Pancreas (tissue), 10 donors: ENCODE measurements at regions not wholly inside any gene's neighbourhood (a gene's known extent, or its start where the extent isn't known, plus 50 kb on each side); places are given as distances from the start of the nearest gene placed in this dataset.
"Not testable (repeated sequence)": the region's sequence is repeated elsewhere in the genome, so short reads cannot be mapped to it uniquely, and the experiment has no call there.

Experiments used
- ATAC-seq, 4 donors: fragments of 200-7000 bp; cut with Tn5 transposase; one replicate each; pipeline versions ENCODE4 v1.8.0 to v1.9.1; 2020; ENCODE audit warnings: mild to moderate bottlenecking in 4 of 4, moderate library complexity in 4 of 4
- DNase-seq, 6 donors: peaks; one replicate each; pipeline ENCODE4 v3.0.0-alpha.2; 2020
- FAIRE-seq: peaks from 2 replicates; lab custom pipeline; 2012; peaks lifted over from hg19 to GRCh38; lab: Jason Lieb, UNC
- H3K27ac ChIP-seq, 4 donors: fragments of 200-600 bp; sonication (generic); 1 replicate in 3 of 4; 2 replicates in 1 of 4; pipeline versions ENCODE4 v1.5.0 to v1.8.0; 2020
- H3K27me3 ChIP-seq, 4 donors: fragments of 200-600 bp; one replicate each; pipeline ENCODE4 v1.8.0; 2021
- H3K36me3 ChIP-seq, 3 donors: fragments of 200-600 bp; sonication (generic) in 1 of 3; one replicate each; pipeline versions ENCODE4 v1.5.0 to v1.8.0; 2020 to 2021
- H3K4me1 ChIP-seq, 3 donors: fragments of 200-600 bp; one replicate each; pipeline ENCODE4 v1.8.0; 2021
- H3K4me3 ChIP-seq, 4 donors: fragments of 200-600 bp; sonication (generic) in 2 of 4; one replicate each; pipeline versions ENCODE4 v1.5.0 to v1.8.0; 2020 to 2021
- H3K9me3 ChIP-seq, 4 donors: fragments of 200-600 bp; one replicate each; pipeline ENCODE4 v1.8.0; 2021
- CTCF ChIP-seq, 4 donors: fragments of 200-600 bp; sonication (generic) in 3 of 4; IDR thresholded peaks; one replicate each; pipeline versions ENCODE4 v1.5.0 to v1.8.0; 2021; ENCODE audit warnings: antibody characterized with exemption in 4 of 4
- WGBS, 2 donors: extraction: QIAGEN DNeasy Blood & Tissue Kit; methylation state at CpG; one replicate each; pipeline ENCODE4 v1.1.7; 2013; 5-methylcytosine and 5-hydroxymethylcytosine counted together
- intact Hi-C, 3 donors: fragments of 100-400 bp; cut with DNase I; formaldehyde crosslinking; loops; one replicate each; pipeline versions ENCODE4 v1.11.1 to v1.14.2; 2022
- donor health status: healthy with polysubstance abuse.
- donor health status: DM: no; HTN: no; CAD: no; lungs with moderate emphysema.
- donor health status: DM: no; HTN: no; CAD: no.
- donor health status: control.
- donor health status: control.
- donor health status: Bipolar disorder and iron deficiency.
- donor health status: DM: yes; HTN: yes; CAD: no.
- donor health status: DM: no; HTN: no; CAD: no.
- donor health status: DM: no; HTN: no; CAD: no.
- donor health status: DM: yes; HTN: yes; CAD: no.

GRCh38 chr11:134858783-134859480, 446.9 kb upstream of the B3GAT1 start:
- no peak for DNase-seq
- intact Hi-C loops = no loop called here
- no peak for TF ChIP-seq CTCF (IDR thresholded peaks at IDR 0.05)
- ATAC-seq = no peak
- H3K4me1 ChIP-seq = no peaks in the 10 kb centered on the region
- H3K9me3 ChIP-seq = no peaks in the 10 kb centered on the region
- H3K36me3 ChIP-seq = no peaks in the 10 kb centered on the region
- whole genome bisulfite sequencing, 2 donors = 65 to 68% methylated on average over 8 of the region's 8 CpGs
- no peak for FAIRE-seq
- H3K4me3 ChIP-seq = no peak overlapping the region
- peaks cover 0 to 11% (median 3%) of the 10 kb centered on the region in 4 donors for H3K27me3 ChIP-seq
- no peak overlapping the region for H3K27ac ChIP-seq

- H3K36me3 ChIP-seq = no peaks in the 10 kb centered on the region
- H3K27ac ChIP-seq = no peak overlapping the region
- no peak overlapping the region for H3K4me3 ChIP-seq
- FAIRE-seq (no peak), DNase-seq (no peak), ATAC-seq (no peak)
- H3K27me3 ChIP-seq = peaks cover 0 to 7% (median 3%) of the 10 kb centered on the region in 4 donors
- WGBS, 2 donors = 74 to 85% methylated on average over 4 of the region's 4 CpGs
- H3K4me1 ChIP-seq = no peaks in the 10 kb centered on the region
- intact Hi-C loops = no loop called here
- H3K9me3 ChIP-seq = no peaks in the 10 kb centered on the region
- TF ChIP-seq CTCF (IDR thresholded peaks at IDR 0.05) = no peak
Observed at GRCh38 chr11:134857035-134857434, 445.0 kb upstream of the B3GAT1 start.

- TF ChIP-seq CTCF (IDR thresholded peaks at IDR 0.05) = no peak
- DNase-seq = no peak
- Histone ChIP-seq H3K4me1 (no peaks in the 10 kb centered on the region), H3K27ac (no peak overlapping the region), H3K9me3 (no peaks in the 10 kb centered on the region), H3K36me3 (no peaks in the 10 kb centered on the region), H3K4me3 (no peak overlapping the region), H3K27me3 (peaks cover 0 to 7% (median under 1%) of the 10 kb centered on the region in 4 donors)
- FAIRE-seq = no peak
- ATAC-seq = no peak
- intact Hi-C loops = no loop called here
- WGBS, 2 donors = 57 to 65% methylated on average over 14 of the region's 14 CpGs
Observed at GRCh38 chr11:134856056-134856971, 444.3 kb upstream of the B3GAT1 start.

- Histone ChIP-seq H3K9me3 (no peaks in the 10 kb centered on the region), H3K36me3 (no peaks in the 10 kb centered on the region), H3K27ac (no peak overlapping the region), H3K4me1 (no peaks in the 10 kb centered on the region), H3K4me3 (no peak overlapping the region), H3K27me3 (no peaks in the 10 kb centered on the region)
- FAIRE-seq = no peak
- WGBS, 2 donors = 60 to 62% methylated on average over 12 of the region's 12 CpGs
- ATAC-seq = no peak
- TF ChIP-seq CTCF (IDR thresholded peaks at IDR 0.05) = no peak
- intact Hi-C loops = no loop called here
- DNase-seq = no peak
Observed at GRCh38 chr11:134853992-134854991, 442.2 kb upstream of the B3GAT1 start.

- not testable (repeated sequence) for H3K9me3 ChIP-seq
Observed at GRCh38 chr11:134851503-134852224, 439.6 kb upstream of the B3GAT1 start.

More at GRCh38 chr11:134851503-134852224, 439.6 kb upstream of the B3GAT1 start:
- H3K4me3 ChIP-seq, DNase-seq, intact Hi-C loops, H3K27me3 ChIP-seq, FAIRE-seq, ATAC-seq, H3K27ac ChIP-seq, H3K4me1 ChIP-seq, H3K36me3 ChIP-seq: not testable (repeated sequence)
- 48 to 65% methylated on average over 22 of the region's 22 CpGs for WGBS, 2 donors
